Lung (tissue), 11 donors: ENCODE measurements at regions not wholly inside any gene's neighbourhood (a gene's known extent, or its start where the extent isn't known, plus 50 kb on each side); places are given as distances from the start of the nearest gene placed in this dataset.

Experiments used
- ATAC-seq: fragments of 200-7000 bp; cut with Tn5 transposase; one replicate; pipeline ENCODE4 v1.9.1; 2020; ENCODE audit warnings: moderate number of reproducible peaks; ENCODE audit not compliant: insufficient read depth, low FRiP score
- DNase-seq, 3 donors: peaks; one replicate each; pipeline ENCODE4 v3.0.0-alpha.2; 2013 to 2017
- H3K27ac ChIP-seq, 2 donors: one replicate each; pipeline ENCODE4 v1.5.1; 2013; ENCODE audit warnings: mild to moderate bottlenecking in 2 of 2, moderate library complexity in 2 of 2, control low read depth in 1 of 2, inconsistent platforms in 1 of 2, low read depth in 1 of 2, low read length in 1 of 2
- H3K27me3 ChIP-seq, 3 donors: one replicate each; pipeline ENCODE4 v1.5.1; 2013; ENCODE audit warnings: low read length in 2 of 3; ENCODE audit not compliant: control insufficient read depth in 3 of 3, insufficient read depth in 3 of 3
- H3K36me3 ChIP-seq, 4 donors: one replicate each; pipeline ENCODE4 v1.5.1; 2013; ENCODE audit warnings: low read length in 4 of 4, mild to moderate bottlenecking in 1 of 4, moderate library complexity in 1 of 4; ENCODE audit not compliant: control insufficient read depth in 4 of 4, insufficient read depth in 4 of 4
- H3K4me1 ChIP-seq, 5 donors: one replicate each; pipeline ENCODE4 v1.5.1; 2013; ENCODE audit warnings: low read length in 5 of 5, mild to moderate bottlenecking in 2 of 5, moderate library complexity in 1 of 5; ENCODE audit not compliant: control insufficient read depth in 5 of 5, insufficient read depth in 5 of 5
- H3K4me3 ChIP-seq: one replicate; pipeline ENCODE4 v1.5.1; 2013; ENCODE audit warnings: mild to moderate bottlenecking, control low read depth, moderate library complexity
- H3K9ac ChIP-seq, 2 donors: one replicate each; pipeline ENCODE4 v1.5.1; 2013; ENCODE audit warnings: low read length in 2 of 2, control low read depth in 1 of 2; ENCODE audit not compliant: insufficient read depth in 1 of 2
- H3K9me3 ChIP-seq, 4 donors: one replicate each; pipeline ENCODE4 v1.5.1; 2013; ENCODE audit warnings: low read length in 3 of 4, mild to moderate bottlenecking in 1 of 4, moderate library complexity in 1 of 4; ENCODE audit not compliant: control insufficient read depth in 4 of 4, insufficient read depth in 3 of 4
- CTCF ChIP-seq: IDR thresholded peaks from 2 replicates; pipeline ENCODE4 v1.5.1; 2012; ENCODE audit warnings: mild to moderate bottlenecking; ENCODE audit errors: control extremely low read depth, extremely low read depth
- WGBS, 2 donors: extraction: QIAGEN DNeasy Blood & Tissue Kit; methylation state at CpG; one replicate each; pipeline ENCODE4 v1.1.7; 2013; 5-methylcytosine and 5-hydroxymethylcytosine counted together
- donor health status: control.
- donor health status: control.
- donor health status: Bipolar disorder and iron deficiency.
- donor health status: healthy.
- donor health status: DM: yes; HTN: yes; CAD: no.

GRCh38 chr14:37650356-37651037 lies 55.1 kb downstream of the TTC6 start:
- ATAC-seq (no peak), DNase-seq (peak in 2 of 3 donors; percentile 13 to 19)
- Histone ChIP-seq H3K4me1 (no peaks in the 10 kb centered on the region), H3K9me3 (no peaks in the 10 kb centered on the region), H3K27me3 (no peaks in the 10 kb centered on the region), H3K27ac (no peak overlapping the region), H3K9ac (no peak overlapping the region), H3K36me3 (no peaks in the 10 kb centered on the region), H3K4me3 (no peak overlapping the region)
- TF ChIP-seq CTCF = no peak
- 61 to 63% methylated on average over 5 of the region's 5 CpGs for whole genome bisulfite sequencing, 2 donors

DNA sequence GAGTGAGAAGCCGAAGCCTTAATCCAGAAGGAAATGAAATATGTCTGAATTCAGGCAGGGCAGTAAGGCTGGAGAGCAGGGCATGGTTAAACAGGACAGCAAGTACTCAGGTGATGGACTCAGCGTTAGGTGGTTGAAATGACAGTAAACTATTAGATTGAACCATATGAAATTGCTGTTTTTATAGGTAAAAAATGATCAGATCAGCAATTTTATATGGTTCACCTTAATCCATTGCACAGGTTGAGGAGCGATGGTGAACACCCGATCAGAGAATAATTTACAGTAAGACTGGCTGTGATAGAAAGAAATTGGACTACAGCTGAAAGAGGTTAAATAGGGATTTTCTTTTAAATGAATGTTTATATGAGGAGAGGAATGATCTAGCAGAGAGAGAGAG lies 56.6 kb downstream of the TTC6 start:
- Histone ChIP-seq H3K9me3 (no peaks in the 10 kb centered on the region), H3K27me3 (no peaks in the 10 kb centered on the region), H3K4me1 (no peaks in the 10 kb centered on the region), H3K4me3 (no peak overlapping the region), H3K36me3 (no peaks in the 10 kb centered on the region), H3K27ac (no peak overlapping the region), H3K9ac (no peak overlapping the region)
- DNase-seq = no peak
- TF ChIP-seq CTCF = no peak
- ATAC-seq = no peak
- WGBS, 2 donors = 93 to 94% methylated on average over 4 of the region's 4 CpGs

DNA sequence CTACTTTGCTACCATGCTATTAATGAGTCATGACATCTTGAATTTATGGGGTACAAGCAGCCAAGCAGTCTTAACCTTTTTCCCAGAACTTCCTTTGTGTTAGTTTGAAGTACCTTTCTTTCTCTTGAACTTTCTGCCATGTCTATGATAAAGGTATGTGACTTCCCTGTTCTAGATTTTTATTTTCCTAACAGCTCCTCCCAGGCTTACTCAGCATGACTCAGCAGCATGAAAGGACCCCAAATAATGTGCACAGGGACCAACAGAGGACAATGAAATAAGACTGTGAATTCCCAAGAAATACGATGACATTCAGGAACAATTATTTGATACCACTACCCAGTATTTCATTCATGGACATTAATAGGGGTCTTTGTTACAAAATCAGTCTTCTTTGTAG lies 60.0 kb downstream of the TTC6 start:
- Histone ChIP-seq H3K9me3 (peaks cover 0 to 6% (median under 1%) of the 10 kb centered on the region in 4 donors), H3K36me3 (no peaks in the 10 kb centered on the region), H3K4me1 (no peaks in the 10 kb centered on the region), H3K27ac (no peak overlapping the region), H3K4me3 (no peak overlapping the region), H3K9ac (no peak overlapping the region), H3K27me3 (no peaks in the 10 kb centered on the region)
- WGBS, 2 donors = 91% methylated on average over 1 of the region's 1 CpG
- no peak for TF ChIP-seq CTCF
- DNase-seq (no peak), ATAC-seq (no peak)

DNA sequence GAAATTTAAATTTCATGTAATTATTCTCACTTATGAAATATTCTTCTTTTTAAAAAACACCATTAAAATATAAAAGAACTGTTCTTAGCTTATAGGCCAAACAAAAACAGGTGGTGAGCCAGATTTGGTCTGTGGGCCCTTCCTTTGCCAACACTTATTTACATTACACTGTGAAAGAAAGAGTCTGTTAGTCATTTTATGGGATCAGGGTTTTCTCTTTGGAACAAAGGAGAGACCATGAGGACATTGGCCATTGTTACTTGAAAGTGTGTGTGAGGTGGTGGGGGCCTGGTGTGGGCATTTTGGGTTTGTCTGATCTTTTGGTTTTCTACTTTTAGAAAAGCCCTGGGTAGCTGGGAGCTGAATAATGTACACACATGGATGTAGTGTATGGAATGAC lies 62.7 kb downstream of the TTC6 start:
- no peak for DNase-seq
- H3K27me3 ChIP-seq = no peaks in the 10 kb centered on the region
- peaks cover 0 to 11% (median 4%) of the 10 kb centered on the region in 4 donors for H3K9me3 ChIP-seq
- no peak for ATAC-seq
- H3K36me3 ChIP-seq = no peaks in the 10 kb centered on the region
- no peak overlapping the region for H3K9ac ChIP-seq
- no peak for TF ChIP-seq CTCF
- no peak overlapping the region for H3K27ac ChIP-seq
- H3K4me1 ChIP-seq = no peaks in the 10 kb centered on the region
- H3K4me3 ChIP-seq = no peak overlapping the region
